ENCODE measurements at regions not wholly inside any gene's neighbourhood (a gene's known extent, or its start where the extent isn't known, plus 50 kb on each side); places are given as distances from the start of the nearest gene placed in this dataset.

DNA sequence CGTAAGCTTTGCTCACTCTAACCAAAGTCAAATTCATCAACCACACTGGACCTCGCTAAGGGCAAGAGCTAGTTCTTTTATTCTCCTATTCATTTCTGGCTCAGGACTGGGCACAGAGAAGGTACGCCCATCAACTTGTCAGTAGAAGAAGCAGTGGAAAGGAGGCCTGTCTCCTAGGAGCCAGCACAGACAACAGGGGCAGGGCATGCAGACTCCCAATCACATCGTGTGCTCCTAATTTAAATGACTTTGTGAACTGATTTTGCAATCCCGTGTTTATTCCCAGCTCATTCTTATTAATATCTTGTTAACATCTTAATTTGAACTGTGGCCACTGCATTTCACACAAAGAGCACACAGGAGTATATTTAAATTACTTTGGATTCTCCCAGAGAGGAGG, 161.1 kb upstream of the BCL6 start:
- Histone ChIP-seq H4K20me1 (ENCODE audit: insufficient read depth, low read length) (no peaks in the 10 kb centered on the region), H3K4me2 (replicated peaks; ENCODE audit: extremely low read depth, low read length, poor library complexity, severe bottlenecking) (no peak overlapping the region), H3K79me2 (ENCODE audit: insufficient read depth, low read length) (no peaks in the 10 kb centered on the region), H2AFZ (ENCODE audit: insufficient read depth, low read depth, low read length, poor library complexity, severe bottlenecking) (no peak overlapping the region), H3K4me1 (ENCODE audit: control insufficient read depth in 1 of 2, insufficient read depth in 2 of 2, low read length in 2 of 2) (peaks cover 3 to 9% of the 10 kb centered on the region in 2 donors), H3K4me3 (replicated peaks in 1 of 3; ENCODE audit: low read depth in 2 of 3, low read length in 3 of 3) (no peak overlapping the region), H3K27ac (ENCODE audit: low read depth in 1 of 2, low read length in 2 of 2) (no peak overlapping the region), H3K36me3 (replicated peaks in 1 of 2; ENCODE audit: control insufficient read depth in 1 of 2, insufficient read depth in 2 of 2, low read length in 2 of 2) (no peaks in the 10 kb centered on the region), H3K9me3 (replicated peaks in 1 of 2; ENCODE audit: control insufficient read depth in 1 of 2, insufficient read depth in 1 of 2, low read length in 2 of 2) (no peaks in the 10 kb centered on the region), H3K27me3 (ENCODE audit: control insufficient read depth in 2 of 2, insufficient read depth in 2 of 2, low read length in 2 of 2) (no peaks in the 10 kb centered on the region), H3K9ac (ENCODE audit: insufficient read depth, low read length, poor library complexity, severe bottlenecking) (no peak overlapping the region)
- TF ChIP-seq, protein P1, sequence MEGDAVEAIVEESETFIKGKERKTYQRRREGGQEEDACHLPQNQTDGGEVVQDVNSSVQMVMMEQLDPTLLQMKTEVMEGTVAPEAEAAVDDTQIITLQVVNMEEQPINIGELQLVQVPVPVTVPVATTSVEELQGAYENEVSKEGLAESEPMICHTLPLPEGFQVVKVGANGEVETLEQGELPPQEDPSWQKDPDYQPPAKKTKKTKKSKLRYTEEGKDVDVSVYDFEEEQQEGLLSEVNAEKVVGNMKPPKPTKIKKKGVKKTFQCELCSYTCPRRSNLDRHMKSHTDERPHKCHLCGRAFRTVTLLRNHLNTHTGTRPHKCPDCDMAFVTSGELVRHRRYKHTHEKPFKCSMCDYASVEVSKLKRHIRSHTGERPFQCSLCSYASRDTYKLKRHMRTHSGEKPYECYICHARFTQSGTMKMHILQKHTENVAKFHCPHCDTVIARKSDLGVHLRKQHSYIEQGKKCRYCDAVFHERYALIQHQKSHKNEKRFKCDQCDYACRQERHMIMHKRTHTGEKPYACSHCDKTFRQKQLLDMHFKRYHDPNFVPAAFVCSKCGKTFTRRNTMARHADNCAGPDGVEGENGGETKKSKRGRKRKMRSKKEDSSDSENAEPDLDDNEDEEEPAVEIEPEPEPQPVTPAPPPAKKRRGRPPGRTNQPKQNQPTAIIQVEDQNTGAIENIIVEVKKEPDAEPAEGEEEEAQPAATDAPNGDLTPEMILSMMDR (IDR thresholded peaks at IDR 0.05) = no peak
- Mint-ChIP-seq H3K9me3 (peaks cover 0 to 3% (median 0%) of the 10 kb centered on the region in 7 donors), H3K27ac (no peak overlapping the region), H3K4me3 (no peak overlapping the region), H3K4me1 (peaks cover 8% of the 10 kb centered on the region), H3K27me3 (ENCODE audit: low read depth in 3 of 3) (no peaks in the 10 kb centered on the region), H3K36me3 (no peaks in the 10 kb centered on the region)
- no CpG with 5 or more reads among the region's 5 CpGs for WGBS (ENCODE audit: insufficient coverage)
- DNase-seq = no peak
- intact Hi-C loops (cut with micrococcal nuclease) = no loop called here

DNA sequence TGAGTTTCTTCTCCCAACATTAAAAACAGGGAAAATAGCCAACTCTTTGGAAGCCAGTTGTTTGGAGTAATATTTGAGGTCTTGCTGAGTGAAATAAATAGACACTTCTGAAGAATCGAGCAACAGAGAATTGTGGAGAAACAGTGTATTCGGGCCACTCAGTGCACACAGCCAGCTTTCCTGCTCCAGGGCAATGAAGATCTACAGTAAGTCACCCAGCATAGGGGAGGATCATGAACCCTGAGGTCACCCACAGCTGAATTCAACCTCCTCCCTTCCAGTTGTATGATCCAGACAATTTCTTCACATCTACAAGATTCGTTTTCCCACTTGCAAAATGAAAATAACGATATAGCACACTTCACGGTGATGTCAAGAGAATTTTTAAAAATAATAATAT, 161.7 kb upstream of the BCL6 start:
- H3K4me3 Mint-ChIP-seq = no peak overlapping the region
- DNase-seq = no peak
- H3K27ac Mint-ChIP-seq = no peak overlapping the region
- peaks cover 8% of the 10 kb centered on the region for H3K4me1 Mint-ChIP-seq
- H3K9me3 Mint-ChIP-seq = peaks cover 0 to 2% (median 0%) of the 10 kb centered on the region in 7 donors
- no peaks in the 10 kb centered on the region for H4K20me1 ChIP-seq (ENCODE audit: insufficient read depth, low read length)
- no peaks in the 10 kb centered on the region for H3K27me3 Mint-ChIP-seq (ENCODE audit: low read depth in 3 of 3)
- TF ChIP-seq, protein P1 (IDR thresholded peaks at IDR 0.05) = no peak
- H3K36me3 Mint-ChIP-seq = no peaks in the 10 kb centered on the region
- intact Hi-C loops (cut with micrococcal nuclease) = no loop called here
- no peaks in the 10 kb centered on the region for H3K9me3 ChIP-seq (replicated peaks in 1 of 2; ENCODE audit: control insufficient read depth in 1 of 2, insufficient read depth in 1 of 2, low read length in 2 of 2)
- no peak overlapping the region for H3K4me2 ChIP-seq (replicated peaks; ENCODE audit: extremely low read depth, low read length, poor library complexity, severe bottlenecking)
- H3K4me3 ChIP-seq (replicated peaks in 1 of 3; ENCODE audit: low read depth in 2 of 3, low read length in 3 of 3) = no peak overlapping the region
- H3K27ac ChIP-seq (ENCODE audit: low read depth in 1 of 2, low read length in 2 of 2) = no peak overlapping the region
- no peak overlapping the region for H3K9ac ChIP-seq (ENCODE audit: insufficient read depth, low read length, poor library complexity, severe bottlenecking)
- H2AFZ ChIP-seq (ENCODE audit: insufficient read depth, low read depth, low read length, poor library complexity, severe bottlenecking) = no peak overlapping the region
- peaks cover 3 to 9% of the 10 kb centered on the region in 2 donors for H3K4me1 ChIP-seq (ENCODE audit: control insufficient read depth in 1 of 2, insufficient read depth in 2 of 2, low read length in 2 of 2)
- no peaks in the 10 kb centered on the region for H3K79me2 ChIP-seq (ENCODE audit: insufficient read depth, low read length)
- no peaks in the 10 kb centered on the region for H3K27me3 ChIP-seq (ENCODE audit: control insufficient read depth in 2 of 2, insufficient read depth in 2 of 2, low read length in 2 of 2)
- WGBS (ENCODE audit: insufficient coverage) = 83% methylated on average over 1 of the region's 5 CpGs
- no peaks in the 10 kb centered on the region for H3K36me3 ChIP-seq (replicated peaks in 1 of 2; ENCODE audit: control insufficient read depth in 1 of 2, insufficient read depth in 2 of 2, low read length in 2 of 2)

Measured in CD14-positive monocyte (primary cell).